Karpas-422 (cell line): ENCODE measurements at regions not wholly inside any gene's neighbourhood (a gene's known extent, or its start where the extent isn't known, plus 50 kb on each side); places are given as distances from the start of the nearest gene placed in this dataset.
"Not testable (repeated sequence)": the region's sequence is repeated elsewhere in the genome, so short reads cannot be mapped to it uniquely, and the experiment has no call there.

Experiments
- DNase-seq: peaks from one replicate; pipeline ENCODE4 v3.0.0-alpha.2; 2015
- H2AFZ ChIP-seq: fragments of 200-600 bp; sonication (generic); 2 replicates; pipeline ENCODE4 v1.6.1; 2014; ENCODE audit warnings: antibody characterized with exemption, low read length, mixed read lengths
- H3K27ac ChIP-seq: fragments of 200-600 bp; sonication (generic); 2 replicates; pipeline ENCODE4 v1.5.1; 2014; ENCODE audit warnings: mild to moderate bottlenecking, low read length, moderate library complexity
- H3K27me3 ChIP-seq: fragments of 200-600 bp; sonication (generic); 2 replicates; pipeline ENCODE4 v1.6.1; 2014; ENCODE audit warnings: low read length, mixed read lengths
- H3K36me3 ChIP-seq: fragments of 200-600 bp; sonication (generic); 2 replicates; pipeline ENCODE4 v1.6.1; 2014; ENCODE audit warnings: low read length, mixed read lengths; ENCODE audit not compliant: insufficient read depth
- H3K4me1 ChIP-seq: fragments of 200-600 bp; sonication (generic); 2 replicates; pipeline ENCODE4 v1.6.1; 2014; ENCODE audit warnings: mild to moderate bottlenecking, low read length, mixed read lengths
- H3K4me2 ChIP-seq: fragments of 200-600 bp; sonication (generic); 2 replicates; pipeline ENCODE4 v1.6.1; 2014; ENCODE audit warnings: low read length, low read depth, mild to moderate bottlenecking; ENCODE audit not compliant: poor library complexity, severe bottlenecking
- H3K4me3 ChIP-seq: fragments of 200-600 bp; sonication (generic); 2 replicates; pipeline ENCODE4 v1.5.1; 2014; ENCODE audit warnings: mild to moderate bottlenecking, antibody characterized with exemption, low read length, mixed read lengths
- H3K79me2 ChIP-seq: fragments of 200-600 bp; sonication (generic); 2 replicates; pipeline ENCODE4 v1.6.1; 2014; ENCODE audit warnings: mild to moderate bottlenecking, low read length, mixed read lengths
- H3K9ac ChIP-seq: fragments of 200-600 bp; sonication (generic); 2 replicates; pipeline ENCODE4 v1.6.0; 2014; ENCODE audit warnings: low read length
- H3K9me2 ChIP-seq: fragments of 200-600 bp; sonication (generic), shearing (Covaris generic); replicated peaks from 2 replicates; pipeline ENCODE4 v1.6.0; 2014; ENCODE audit warnings: mild to moderate bottlenecking, low read length, moderate library complexity; ENCODE audit not compliant: insufficient read depth
- H3K9me3 ChIP-seq: fragments of 300-700, 200-600 bp; sonication (generic); 2 replicates; pipeline ENCODE4 v1.6.1; 2014; ENCODE audit warnings: low read length, mixed read lengths
- H4K20me1 ChIP-seq: fragments of 200-600 bp; sonication (generic); 2 replicates; pipeline ENCODE4 v1.6.1; 2014; ENCODE audit warnings: mild to moderate bottlenecking, antibody characterized with exemption, low read length, low read depth; ENCODE audit not compliant: insufficient read depth

DNA sequence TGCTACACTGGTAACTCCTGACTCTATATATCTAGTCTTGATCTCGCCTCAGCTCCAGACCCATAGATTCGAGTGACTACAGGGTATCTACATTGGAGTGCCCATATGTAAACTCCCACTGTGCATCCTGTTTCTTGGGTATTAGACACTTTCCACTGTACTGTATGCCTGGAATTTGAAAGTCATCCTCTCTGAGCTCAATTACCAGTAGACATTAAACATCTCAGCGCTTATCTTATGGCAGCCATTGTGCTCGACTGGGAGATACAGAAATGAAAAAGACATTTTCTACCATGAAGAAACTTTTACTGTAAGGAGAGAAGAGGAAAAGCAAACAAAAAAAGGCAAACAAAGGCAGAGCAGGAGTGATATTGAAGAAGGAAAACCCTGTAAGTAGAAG is 151.9 kb upstream of the JADE1 start:
- no peak for DNase-seq
- H4K20me1 ChIP-seq, result no peaks in the 10 kb centered on the region
- peaks cover 6% of the 10 kb centered on the region; the same call in 1 of the 2 replicates for H3K27me3 ChIP-seq
- no peaks in the 10 kb centered on the region for H3K79me2 ChIP-seq
- H3K9me2 ChIP-seq, result no peaks in the 10 kb centered on the region
- no peaks in the 10 kb centered on the region; the same call in 1 of the 2 replicates for H3K36me3 ChIP-seq
- H3K9ac ChIP-seq, result no peak overlapping the region
- H3K4me3 ChIP-seq, result no peak overlapping the region
- no peak overlapping the region for H3K4me2 ChIP-seq
- H3K9me3 ChIP-seq, result peaks cover 11% of the 10 kb centered on the region
- H3K4me1 ChIP-seq, result no peaks in the 10 kb centered on the region
- no peak overlapping the region for H3K27ac ChIP-seq
- no peak overlapping the region for H2AFZ ChIP-seq

DNA sequence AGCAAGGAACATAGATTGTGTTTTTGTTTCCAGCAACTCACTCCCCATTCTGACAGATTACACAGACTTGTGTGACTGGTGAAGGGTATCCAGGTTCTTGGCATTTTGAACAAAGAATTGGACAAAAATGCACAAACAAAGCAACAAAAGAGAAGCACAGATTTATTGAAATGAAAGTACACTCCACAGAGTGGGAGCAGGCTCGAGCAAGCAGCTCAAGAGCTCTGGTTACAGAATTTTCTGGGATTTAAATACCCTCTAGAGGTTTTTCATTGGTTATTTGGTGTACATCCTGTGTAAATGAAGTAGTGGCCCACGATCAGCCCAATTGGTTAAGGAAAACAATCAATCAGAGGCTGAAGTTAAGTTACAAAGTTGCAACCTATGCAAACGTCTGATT is 155.0 kb upstream of the JADE1 start:
- H3K79me2 ChIP-seq, result no peaks in the 10 kb centered on the region
- H3K27ac ChIP-seq, result no peak overlapping the region
- H3K9ac ChIP-seq, result no peak overlapping the region
- peaks cover 6% of the 10 kb centered on the region; the same call in 1 of the 2 replicates for H3K27me3 ChIP-seq
- no peak overlapping the region for H3K4me3 ChIP-seq
- no peak overlapping the region for H3K4me2 ChIP-seq
- H3K9me3 ChIP-seq, result peaks cover 11% of the 10 kb centered on the region
- no peaks in the 10 kb centered on the region for H3K4me1 ChIP-seq
- no peaks in the 10 kb centered on the region for H3K9me2 ChIP-seq
- H4K20me1 ChIP-seq, result no peaks in the 10 kb centered on the region
- H2AFZ ChIP-seq, result no peak overlapping the region
- H3K36me3 ChIP-seq, result no peaks in the 10 kb centered on the region; the same call in 1 of the 2 replicates
- no peak for DNase-seq

GRCh38 chr4:128653527-128654444 is 155.7 kb upstream of the JADE1 start:
- H4K20me1 ChIP-seq, result no peaks in the 10 kb centered on the region
- H3K9me3 ChIP-seq, result peaks cover 11% of the 10 kb centered on the region
- no peak for DNase-seq
- no peak overlapping the region for H3K27ac ChIP-seq
- H3K36me3 ChIP-seq, result no peaks in the 10 kb centered on the region; the same call in 1 of the 2 replicates
- H3K9ac ChIP-seq, result no peak overlapping the region
- H3K27me3 ChIP-seq, result peaks cover 6% of the 10 kb centered on the region; the same call in 1 of the 2 replicates
- no peaks in the 10 kb centered on the region for H3K4me1 ChIP-seq
- H2AFZ ChIP-seq, result no peak overlapping the region
- H3K79me2 ChIP-seq, result no peaks in the 10 kb centered on the region
- no peak overlapping the region for H3K4me3 ChIP-seq
- no peak overlapping the region for H3K4me2 ChIP-seq
- H3K9me2 ChIP-seq, result no peaks in the 10 kb centered on the region

DNA sequence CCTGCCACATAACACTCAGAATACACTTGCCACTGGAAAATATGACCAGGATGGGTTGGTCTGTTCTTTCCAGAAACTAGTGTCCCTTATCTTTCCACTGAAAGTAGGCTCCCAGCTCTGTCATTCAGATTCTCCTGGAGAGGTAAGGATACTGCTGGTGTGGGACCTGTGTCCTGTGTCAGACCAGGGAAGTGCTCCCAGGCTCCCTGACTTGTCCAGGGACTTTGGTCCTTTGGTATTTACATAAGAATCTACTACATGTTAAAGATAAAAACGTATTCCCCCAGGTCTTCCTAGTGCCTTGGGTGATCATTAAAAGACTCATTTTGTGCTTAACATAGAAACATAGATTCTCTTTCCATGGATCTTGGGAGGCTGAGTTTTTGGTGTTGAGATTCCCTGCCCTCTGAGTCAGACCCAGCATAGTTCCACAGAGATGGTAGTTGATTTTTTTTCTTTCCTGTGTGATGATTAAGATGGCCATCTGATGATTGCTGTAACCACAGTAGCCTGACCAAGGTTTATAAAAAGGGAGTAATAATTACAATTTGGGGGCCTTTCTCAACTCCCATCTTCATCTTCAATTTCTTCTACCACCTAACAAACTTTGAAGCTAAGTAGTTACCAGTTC is 159.8 kb upstream of the JADE1 start:
- Histone ChIP-seq H3K36me3 (no peaks in the 10 kb centered on the region; the same call in 1 of the 2 replicates), H3K9me2 (no peaks in the 10 kb centered on the region), H3K27ac (no peak overlapping the region), H2AFZ (no peak overlapping the region), H3K27me3 (peaks cover 5% of the 10 kb centered on the region; the same call in 1 of the 2 replicates), H3K9me3 (peaks cover 5% of the 10 kb centered on the region), H3K79me2 (no peaks in the 10 kb centered on the region), H3K4me3 (no peak overlapping the region), H4K20me1 (no peaks in the 10 kb centered on the region), H3K4me2 (no peak overlapping the region), H3K9ac (no peak overlapping the region), H3K4me1 (peaks cover 3% of the 10 kb centered on the region; the same call in 1 of the 2 replicates)
- DNase-seq, result no peak

GRCh38 chr4:128649161-128649560 is 160.3 kb upstream of the JADE1 start:
- peaks cover 3% of the 10 kb centered on the region; the same call in 1 of the 2 replicates for H3K4me1 ChIP-seq
- peaks cover under 1% of the 10 kb centered on the region; the same call in 1 of the 2 replicates for H3K27me3 ChIP-seq
- H4K20me1 ChIP-seq, result no peaks in the 10 kb centered on the region
- H3K9me3 ChIP-seq, result no peaks in the 10 kb centered on the region; the same call in 1 of the 2 replicates
- no peak overlapping the region for H3K9ac ChIP-seq
- H3K27ac ChIP-seq, result no peak overlapping the region
- H3K36me3 ChIP-seq, result no peaks in the 10 kb centered on the region
- no peak overlapping the region for H3K4me2 ChIP-seq
- H3K79me2 ChIP-seq, result no peaks in the 10 kb centered on the region
- H3K4me3 ChIP-seq, result no peak overlapping the region
- no peak overlapping the region for H2AFZ ChIP-seq
- H3K9me2 ChIP-seq, result no peaks in the 10 kb centered on the region
- no peak for DNase-seq

DNA sequence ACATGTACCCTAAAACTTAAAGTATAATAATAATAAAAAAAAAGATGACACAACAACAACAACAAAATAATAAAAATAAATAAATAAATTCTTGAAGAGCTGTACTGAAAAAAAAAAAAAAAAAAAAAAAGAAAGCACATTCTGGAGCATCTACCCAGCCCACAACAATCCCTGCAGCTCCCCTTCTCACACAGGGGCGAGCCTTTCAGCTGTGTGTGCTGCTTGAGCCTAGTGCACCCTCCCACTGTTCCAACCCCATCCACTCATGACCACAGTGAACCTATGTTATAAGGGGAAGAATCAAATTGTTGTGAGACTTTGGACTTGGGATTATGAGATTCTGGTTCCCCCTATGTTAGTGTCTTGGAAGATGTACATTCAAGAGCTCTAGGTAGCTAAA is 161.5 kb upstream of the JADE1 start:
- Histone ChIP-seq H3K9me2 (no peaks in the 10 kb centered on the region), H3K9ac (no peak overlapping the region), H3K4me2 (no peak overlapping the region), H3K27ac (no peak overlapping the region), H3K4me1 (peaks cover 3% of the 10 kb centered on the region; the same call in 1 of the 2 replicates), H3K4me3 (no peak overlapping the region), H3K9me3 (no peaks in the 10 kb centered on the region), H4K20me1 (no peaks in the 10 kb centered on the region), H3K27me3 (no peaks in the 10 kb centered on the region), H3K79me2 (no peaks in the 10 kb centered on the region), H3K36me3 (no peaks in the 10 kb centered on the region), H2AFZ (no peak overlapping the region)
- DNase-seq, result no peak

- not testable (repeated sequence) for H3K27ac ChIP-seq, H3K9me2 ChIP-seq, H3K4me2 ChIP-seq, H3K9me3 ChIP-seq, H3K79me2 ChIP-seq, H4K20me1 ChIP-seq, H2AFZ ChIP-seq, H3K36me3 ChIP-seq, DNase-seq, H3K9ac ChIP-seq, H3K4me3 ChIP-seq, H3K27me3 ChIP-seq, H3K4me1 ChIP-seq
Observed at GRCh38 chr4:128646893-128647292, 162.6 kb upstream of the JADE1 start.
